Loucy (cell line): ENCODE measurements at regions not wholly inside any gene's neighbourhood (a gene's known extent, or its start where the extent isn't known, plus 50 kb on each side); places are given as distances from the start of the nearest gene placed in this dataset.

ENCODE experiments used
- CTCF ChIP-seq: fragments of 200-600 bp; sonication (generic); conservative IDR thresholded peaks from 2 replicates; pipeline ENCODE4 v1.5.1; 2014; ENCODE audit warnings: mild to moderate bottlenecking, antibody characterized with exemption, low read length
- EZH2phosphoT487 ChIP-seq: fragments of 200-600 bp; IDR thresholded peaks from 2 replicates; pipeline ENCODE4 v1.6.1; 2018; ENCODE audit warnings: antibody characterized with exemption, mild to moderate bottlenecking, moderate library complexity, borderline replicate concordance

GRCh38 chr21:39084073-39084472 is 99.2 kb downstream of the PSMG1 start:
- no peak for TF ChIP-seq CTCF
- no peak for TF ChIP-seq EZH2phosphoT487
